ENCODE measurements at regions not wholly inside any gene's neighbourhood (a gene's known extent, or its start where the extent isn't known, plus 50 kb on each side); places are given as distances from the start of the nearest gene placed in this dataset.

GRCh38 chr2:176729706-176730569 is 460.7 kb downstream of the MTX2 start:
- TF ChIP-seq SUZ12 (IDR thresholded peaks at IDR 0.05) (no peak), FOXA1 (IDR thresholded peaks at IDR 0.05) (no peak), PKNOX1 (IDR thresholded peaks at IDR 0.05) (no peak), SP1 (IDR thresholded peaks at IDR 0.05) (no peak), FOXM1 (IDR thresholded peaks at IDR 0.05; ENCODE audit: borderline replicate concordance) (no peak), LEF1 (IDR thresholded peaks at IDR 0.05; ENCODE audit: borderline replicate concordance) (no peak), BHLHE40 (IDR thresholded peaks at IDR 0.05; ENCODE audit: borderline replicate concordance) (no peak), ELF4 (IDR thresholded peaks at IDR 0.05) (no peak), TARDBP (IDR thresholded peaks at IDR 0.05) (no peak), NFRKB (IDR thresholded peaks at IDR 0.05) (no peak), HDGF (IDR thresholded peaks at IDR 0.05; ENCODE audit: borderline replicate concordance) (no peak), ZNF384 (IDR thresholded peaks at IDR 0.05) (no peak), FOXK2 (IDR thresholded peaks at IDR 0.05) (no peak), L3MBTL2 (conservative IDR thresholded peaks at IDR 0.05) (no peak)

All from HEK293T (cell line).